CD4-positive, alpha-beta memory T cell (primary cell): ENCODE measurements at regions not wholly inside any gene's neighbourhood (a gene's known extent, or its start where the extent isn't known, plus 50 kb on each side); places are given as distances from the start of the nearest gene placed in this dataset.

ENCODE experiments used
- CTCF ChIA-PET: fragments of 350-600 bp; sonication (Branson Sonifier 250); formaldehyde crosslinking; loops from one replicate; lab custom pipeline; 2021; ENCODE audit warnings: inconsistent platforms; ENCODE audit not compliant: partially characterized antibody; lab: Charles Lee
- POLR2A ChIA-PET: fragments of 350-600 bp; sonication (Branson Sonifier 250); formaldehyde crosslinking; loops from one replicate; lab custom pipeline; 2021; ENCODE audit not compliant: partially characterized antibody; lab: Charles Lee
- DNase-seq, 5 donors: peaks; one replicate each; pipeline versions ENCODE4 v3.0.0 to v3.0.0-alpha.2; 2020 to 2022; ENCODE audit warnings: mixed read lengths in 1 of 5
- H3K27ac ChIP-seq: one replicate; pipeline ENCODE4 v1.7.0; 2013; ENCODE audit warnings: low read depth, low read length
- H3K27me3 ChIP-seq: 2 replicates; pipeline ENCODE4 v1.7.0; 2013; ENCODE audit warnings: mild to moderate bottlenecking, low read length, moderate library complexity; ENCODE audit not compliant: insufficient read depth
- H3K36me3 ChIP-seq: 2 replicates; pipeline ENCODE4 v1.7.0; 2013; ENCODE audit warnings: mild to moderate bottlenecking, low read length, moderate library complexity; ENCODE audit not compliant: insufficient read depth
- H3K4me1 ChIP-seq: 2 replicates; pipeline ENCODE4 v1.7.0; 2013; ENCODE audit warnings: mild to moderate bottlenecking, low read length, moderate library complexity; ENCODE audit not compliant: insufficient read depth
- H3K4me3 ChIP-seq, 2 donors: one replicate each; pipeline ENCODE4 v1.7.0; 2013; ENCODE audit warnings: low read length in 2 of 2, mild to moderate bottlenecking in 1 of 2
- H3K9me3 ChIP-seq, 2 donors: one replicate each; pipeline ENCODE4 v1.7.0; 2013; ENCODE audit warnings: low read length in 2 of 2, control low read depth in 1 of 2; ENCODE audit not compliant: control insufficient read depth in 1 of 2
- H3K27ac Mint-ChIP-seq, 7 donors: one replicate each; pipeline ENCODE4 v1.8.0; 2020 to 2021; ENCODE audit warnings: mixed read lengths in 7 of 7, mild to moderate bottlenecking in 6 of 7, inconsistent platforms in 3 of 7, moderate library complexity in 3 of 7
- H3K27me3 Mint-ChIP-seq, 2 donors: one replicate each; pipeline ENCODE4 v1.8.0; 2020 to 2021; ENCODE audit warnings: mixed read lengths in 2 of 2
- H3K36me3 Mint-ChIP-seq, 2 donors: one replicate each; pipeline ENCODE4 v1.8.0; 2020 to 2021; ENCODE audit warnings: mixed read lengths in 2 of 2, inconsistent platforms in 1 of 2, mild to moderate bottlenecking in 1 of 2
- H3K4me1 Mint-ChIP-seq, 4 donors: one replicate each; pipeline ENCODE4 v1.8.0; 2020 to 2021; ENCODE audit warnings: mixed read lengths in 4 of 4, mild to moderate bottlenecking in 1 of 4
- H3K4me3 Mint-ChIP-seq, 8 donors: one replicate each; pipeline ENCODE4 v1.8.0; 2020 to 2021; ENCODE audit warnings: mixed read lengths in 8 of 8, mild to moderate bottlenecking in 7 of 8, moderate library complexity in 6 of 8, inconsistent platforms in 3 of 8
- H3K9me3 Mint-ChIP-seq, 8 donors: one replicate each; pipeline ENCODE4 v1.8.0; 2020 to 2021; ENCODE audit warnings: mixed read lengths in 8 of 8, mild to moderate bottlenecking in 5 of 8, inconsistent platforms in 3 of 8, moderate library complexity in 1 of 8
- intact Hi-C: fragments of 100-400 bp; cut with micrococcal nuclease; formaldehyde crosslinking; loops from one replicate; pipeline ENCODE4 v1.15.1; 2023

DNA sequence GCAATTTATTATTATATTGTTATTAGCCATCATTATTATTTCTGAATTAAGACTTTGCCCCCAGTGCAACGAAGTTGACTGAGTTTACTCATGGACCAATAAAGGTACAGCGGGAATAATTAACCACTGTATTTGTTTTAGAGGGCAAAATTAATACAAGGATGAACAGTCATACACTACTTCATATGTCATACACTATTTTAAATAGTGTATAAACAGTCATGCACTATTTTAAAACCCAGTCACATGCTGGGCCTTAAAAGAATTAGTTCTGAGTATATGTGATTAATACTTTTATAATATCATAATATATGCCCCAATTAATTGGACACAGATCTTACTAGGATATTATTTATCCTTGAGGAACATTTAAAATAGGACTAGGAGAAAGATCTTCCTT is 125.3 kb upstream of the NANOGP8 start:
- no peak for DNase-seq
- Histone ChIP-seq H3K4me3 (no peak overlapping the region), H3K27ac (no peak overlapping the region), H3K4me1 (no peaks in the 10 kb centered on the region), H3K27me3 (no peaks in the 10 kb centered on the region), H3K9me3 (no peaks in the 10 kb centered on the region), H3K36me3 (no peaks in the 10 kb centered on the region)
- H3K9me3 Mint-ChIP-seq: peaks cover 0 to 2% (median 0%) of the 10 kb centered on the region in 8 donors
- intact Hi-C loops: no loop called here
- ChIA-PET CTCF (no interaction called here), POLR2A (no interaction called here)
- H3K4me3 Mint-ChIP-seq: no peak overlapping the region
- H3K27me3 Mint-ChIP-seq: no peaks in the 10 kb centered on the region
- no peak overlapping the region for H3K27ac Mint-ChIP-seq
- H3K36me3 Mint-ChIP-seq: no peaks in the 10 kb centered on the region
- no peaks in the 10 kb centered on the region for H3K4me1 Mint-ChIP-seq

DNA sequence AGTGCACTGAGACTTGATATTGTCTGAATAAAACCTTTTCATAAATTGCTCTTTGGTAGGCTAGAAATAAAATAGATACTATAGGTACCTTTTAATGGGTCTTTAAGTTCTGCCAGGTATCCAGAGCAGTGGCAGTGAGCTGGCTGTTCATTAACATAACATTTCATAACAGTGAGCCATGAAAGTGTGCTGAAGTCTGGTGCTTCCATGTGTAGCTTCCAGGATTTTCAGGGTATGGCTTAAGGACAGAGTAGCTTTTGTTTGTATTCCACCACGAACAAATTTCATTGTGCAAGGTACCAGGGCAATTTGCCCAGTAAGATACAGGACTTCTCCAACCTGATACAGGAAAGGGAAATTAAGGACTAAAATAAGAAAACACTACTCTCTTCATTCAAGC is 124.7 kb upstream of the NANOGP8 start:
- Histone ChIP-seq H3K27ac (no peak overlapping the region), H3K36me3 (no peaks in the 10 kb centered on the region), H3K9me3 (no peaks in the 10 kb centered on the region), H3K4me1 (no peaks in the 10 kb centered on the region), H3K27me3 (no peaks in the 10 kb centered on the region), H3K4me3 (no peak overlapping the region)
- DNase-seq: no peak
- CTCF ChIA-PET: no interaction called here
- POLR2A ChIA-PET: no interaction called here
- Mint-ChIP-seq H3K9me3 (peaks cover 0 to 2% (median 0%) of the 10 kb centered on the region in 8 donors), H3K36me3 (no peaks in the 10 kb centered on the region), H3K27ac (no peak overlapping the region), H3K4me3 (no peak overlapping the region), H3K4me1 (no peaks in the 10 kb centered on the region), H3K27me3 (no peaks in the 10 kb centered on the region)
- intact Hi-C loops: no loop called here

DNA sequence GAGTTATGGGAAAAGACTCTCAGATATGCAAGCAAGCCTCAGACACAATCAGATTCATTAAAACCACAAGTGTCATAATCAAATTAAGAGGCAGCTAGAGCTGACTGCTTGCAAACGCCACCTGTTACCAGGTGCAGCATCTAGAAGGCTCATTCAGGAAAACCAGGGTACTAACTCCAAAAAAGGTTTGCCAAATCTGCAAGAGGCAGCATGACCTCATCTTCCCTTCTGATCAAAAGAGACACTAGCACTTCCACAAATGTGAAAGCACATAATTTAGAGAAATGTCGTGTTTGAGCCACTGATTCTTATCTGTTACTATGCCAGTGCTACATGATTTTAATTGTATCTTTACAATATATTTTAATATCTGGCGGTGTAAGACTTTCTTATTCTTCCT is 123.3 kb upstream of the NANOGP8 start:
- peaks cover 0 to 2% (median 0%) of the 10 kb centered on the region in 8 donors for H3K9me3 Mint-ChIP-seq
- DNase-seq: no peak
- ChIA-PET POLR2A (no interaction called here), CTCF (no interaction called here)
- intact Hi-C loops: no loop called here
- H3K27me3 Mint-ChIP-seq: no peaks in the 10 kb centered on the region
- Histone ChIP-seq H3K36me3 (no peaks in the 10 kb centered on the region), H3K4me3 (no peak overlapping the region), H3K27me3 (no peaks in the 10 kb centered on the region), H3K4me1 (no peaks in the 10 kb centered on the region), H3K27ac (no peak overlapping the region), H3K9me3 (no peaks in the 10 kb centered on the region)
- no peaks in the 10 kb centered on the region for H3K4me1 Mint-ChIP-seq
- H3K27ac Mint-ChIP-seq: no peak overlapping the region
- no peaks in the 10 kb centered on the region for H3K36me3 Mint-ChIP-seq
- H3K4me3 Mint-ChIP-seq: no peak overlapping the region

DNA sequence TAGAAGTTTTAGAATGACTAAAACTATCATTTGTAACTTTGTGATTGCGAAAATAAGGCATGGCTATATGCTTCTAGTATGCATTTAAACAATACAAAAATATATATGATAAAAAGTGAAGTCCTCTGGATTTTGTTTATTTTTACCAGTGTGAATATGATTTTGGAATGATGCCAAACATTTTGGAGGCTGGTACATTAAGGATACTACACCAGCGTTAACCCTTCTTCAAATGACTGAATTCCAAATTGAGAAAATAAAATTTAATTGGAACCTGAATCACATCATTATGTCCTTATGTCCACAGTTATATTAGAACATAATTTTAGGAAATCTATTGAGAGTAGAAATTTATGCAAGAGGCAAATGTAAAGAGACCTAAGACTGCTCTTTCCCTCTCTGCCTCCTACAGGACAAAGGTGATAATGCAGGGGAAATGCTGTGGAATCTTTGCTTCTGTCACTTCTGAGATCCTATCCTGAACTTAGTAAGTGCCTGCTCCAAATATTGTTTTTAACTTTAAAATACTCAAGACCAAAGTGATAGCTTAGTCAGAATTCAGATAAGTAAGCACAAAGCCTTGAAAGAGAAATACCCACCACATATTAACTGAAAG is 121.1 kb upstream of the NANOGP8 start:
- Histone ChIP-seq H3K27ac (no peak overlapping the region), H3K4me1 (no peaks in the 10 kb centered on the region), H3K4me3 (no peak overlapping the region), H3K27me3 (no peaks in the 10 kb centered on the region), H3K36me3 (no peaks in the 10 kb centered on the region), H3K9me3 (no peaks in the 10 kb centered on the region)
- ChIA-PET CTCF (no interaction called here), POLR2A (no interaction called here)
- H3K9me3 Mint-ChIP-seq: peaks cover 0 to 2% (median 0%) of the 10 kb centered on the region in 8 donors
- DNase-seq: no peak
- no peak overlapping the region for H3K27ac Mint-ChIP-seq
- H3K4me1 Mint-ChIP-seq: no peaks in the 10 kb centered on the region
- no peaks in the 10 kb centered on the region for H3K36me3 Mint-ChIP-seq
- intact Hi-C loops: no loop called here
- no peaks in the 10 kb centered on the region for H3K27me3 Mint-ChIP-seq
- H3K4me3 Mint-ChIP-seq: no peak overlapping the region

DNA sequence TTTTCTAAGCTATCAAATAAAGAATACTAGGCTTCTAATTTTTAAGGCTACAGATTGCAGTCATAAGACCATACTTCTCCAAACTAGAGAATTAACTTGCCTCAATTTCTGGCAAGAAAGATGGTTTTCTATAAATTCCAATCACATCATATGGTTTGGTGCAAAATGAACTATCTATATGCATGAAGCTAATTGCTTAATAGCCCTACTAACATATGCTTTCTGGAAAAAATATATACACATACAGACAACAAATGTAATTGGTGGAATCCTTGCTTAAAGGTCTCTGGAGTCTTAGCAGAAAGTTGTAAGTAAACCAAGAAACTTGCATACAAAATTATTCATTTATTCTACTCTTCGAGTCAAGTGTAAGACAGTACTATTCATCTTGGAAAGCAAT is 113.1 kb upstream of the NANOGP8 start:
- DNase-seq: no peak
- Mint-ChIP-seq H3K27ac (no peak overlapping the region), H3K27me3 (peaks cover 0 to 1% of the 10 kb centered on the region in 2 donors), H3K9me3 (peaks cover 0 to 4% (median under 1%) of the 10 kb centered on the region in 8 donors), H3K4me1 (no peaks in the 10 kb centered on the region), H3K36me3 (no peaks in the 10 kb centered on the region), H3K4me3 (no peak overlapping the region)
- Histone ChIP-seq H3K4me1 (no peaks in the 10 kb centered on the region), H3K27me3 (no peaks in the 10 kb centered on the region), H3K4me3 (no peak overlapping the region), H3K9me3 (no peaks in the 10 kb centered on the region), H3K27ac (no peak overlapping the region), H3K36me3 (no peaks in the 10 kb centered on the region)
- CTCF ChIA-PET: no interaction called here
- POLR2A ChIA-PET: no interaction called here
- intact Hi-C loops: no loop called here

DNA sequence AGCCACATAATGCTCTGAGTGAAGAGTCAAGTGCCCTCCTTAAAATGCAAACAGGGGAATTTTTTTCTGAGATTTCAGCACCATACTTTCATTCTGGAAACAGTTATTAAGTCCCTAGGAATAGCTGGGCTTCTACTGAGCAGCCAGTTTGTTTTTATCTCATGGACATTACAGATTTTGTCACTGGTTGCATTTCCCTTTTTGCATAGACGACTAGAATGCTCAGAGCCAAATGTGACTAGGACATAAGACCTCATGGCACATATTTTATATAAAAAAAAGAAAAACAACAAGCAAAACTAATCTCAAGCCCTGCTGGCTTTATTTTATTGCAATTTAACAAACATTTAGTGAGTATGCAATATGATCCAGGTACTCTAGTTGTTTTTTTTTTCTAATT is 112.7 kb upstream of the NANOGP8 start:
- DNase-seq: no peak
- H3K36me3 Mint-ChIP-seq: no peaks in the 10 kb centered on the region
- no peaks in the 10 kb centered on the region for H3K9me3 ChIP-seq
- H3K27ac Mint-ChIP-seq: no peak overlapping the region
- H3K27ac ChIP-seq: no peak overlapping the region
- peaks cover 0 to 4% (median 1%) of the 10 kb centered on the region in 8 donors for H3K9me3 Mint-ChIP-seq
- no peaks in the 10 kb centered on the region for H3K36me3 ChIP-seq
- ChIA-PET POLR2A (no interaction called here), CTCF (no interaction called here)
- H3K4me3 ChIP-seq: no peak overlapping the region
- intact Hi-C loops: no loop called here
- H3K4me1 Mint-ChIP-seq: no peaks in the 10 kb centered on the region
- no peaks in the 10 kb centered on the region for H3K27me3 ChIP-seq
- no peak overlapping the region for H3K4me3 Mint-ChIP-seq
- peaks cover 0 to 1% of the 10 kb centered on the region in 2 donors for H3K27me3 Mint-ChIP-seq
- H3K4me1 ChIP-seq: no peaks in the 10 kb centered on the region

DNA sequence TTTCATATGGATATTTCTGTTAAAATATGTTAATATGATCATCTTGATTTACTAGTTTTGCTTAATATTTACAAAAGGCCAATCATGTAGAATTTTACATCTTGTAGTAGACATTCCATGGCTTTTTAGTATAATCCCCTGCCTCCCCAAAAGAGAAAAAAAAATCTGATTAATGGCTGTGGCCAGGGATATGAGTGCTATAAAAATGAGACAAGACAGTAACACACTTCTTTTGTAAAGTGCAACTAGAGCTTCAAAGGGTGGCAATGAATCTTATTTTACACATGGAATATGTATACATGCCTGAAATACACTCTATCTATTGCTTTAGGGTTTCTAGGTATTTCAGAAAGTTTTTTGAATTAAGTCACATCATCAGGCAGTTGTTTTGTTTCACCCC is 112.2 kb upstream of the NANOGP8 start:
- Histone ChIP-seq H3K27me3 (no peaks in the 10 kb centered on the region), H3K9me3 (no peaks in the 10 kb centered on the region), H3K4me3 (no peak overlapping the region), H3K36me3 (no peaks in the 10 kb centered on the region), H3K4me1 (no peaks in the 10 kb centered on the region), H3K27ac (no peak overlapping the region)
- H3K36me3 Mint-ChIP-seq: no peaks in the 10 kb centered on the region
- H3K27ac Mint-ChIP-seq: no peak overlapping the region
- H3K9me3 Mint-ChIP-seq: peaks cover 0 to 8% (median 3%) of the 10 kb centered on the region in 8 donors
- no peaks in the 10 kb centered on the region for H3K4me1 Mint-ChIP-seq
- DNase-seq: no peak
- intact Hi-C loops: no loop called here
- ChIA-PET POLR2A (no interaction called here), CTCF (no interaction called here)
- H3K27me3 Mint-ChIP-seq: peaks cover 0 to 1% of the 10 kb centered on the region in 2 donors
- no peak overlapping the region for H3K4me3 Mint-ChIP-seq

DNA sequence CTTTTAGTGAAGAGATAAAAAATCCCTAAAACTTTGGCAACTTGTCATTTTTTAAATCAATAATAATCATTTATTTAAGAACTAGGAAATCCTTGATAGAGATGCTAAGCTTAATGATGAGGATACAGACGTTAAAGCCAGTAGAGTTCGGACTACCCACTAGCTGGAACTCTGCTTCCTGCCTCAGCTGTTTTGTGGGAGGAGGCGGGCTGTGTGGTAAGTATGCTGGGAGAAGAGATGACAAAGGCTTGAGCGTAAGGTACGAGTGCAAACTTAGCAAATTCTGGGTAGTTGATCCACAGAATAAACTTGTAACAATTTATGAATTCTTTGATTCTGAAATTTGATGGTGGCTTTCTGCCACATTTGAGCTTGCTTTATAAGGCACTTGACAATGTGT is 111.2 kb upstream of the NANOGP8 start:
- Histone ChIP-seq H3K9me3 (no peaks in the 10 kb centered on the region), H3K4me1 (no peaks in the 10 kb centered on the region), H3K27me3 (no peaks in the 10 kb centered on the region), H3K36me3 (no peaks in the 10 kb centered on the region), H3K4me3 (no peak overlapping the region), H3K27ac (no peak overlapping the region)
- H3K9me3 Mint-ChIP-seq: peaks cover 0 to 18% (median 10%) of the 10 kb centered on the region in 8 donors
- no peak overlapping the region for H3K4me3 Mint-ChIP-seq
- POLR2A ChIA-PET: no interaction called here
- H3K27ac Mint-ChIP-seq: no peak overlapping the region
- H3K27me3 Mint-ChIP-seq: peaks cover 0 to 1% of the 10 kb centered on the region in 2 donors
- H3K36me3 Mint-ChIP-seq: no peaks in the 10 kb centered on the region
- CTCF ChIA-PET: no interaction called here
- DNase-seq: no peak
- intact Hi-C loops: no loop called here
- H3K4me1 Mint-ChIP-seq: no peaks in the 10 kb centered on the region
